Putamen (tissue), 1 donor: ENCODE measurements at regions not wholly inside any gene's neighbourhood (a gene's known extent, or its start where the extent isn't known, plus 50 kb on each side); places are given as distances from the start of the nearest gene placed in this dataset.
"Not testable (repeated sequence)": the region's sequence is repeated elsewhere in the genome, so short reads cannot be mapped to it uniquely, and the experiment has no call there.

Source experiments
- DNase-seq: peaks from one replicate; pipeline ENCODE4 v3.0.0-alpha.2; 2016; ENCODE audit warnings: low spot score

- DNase-seq = no peak
Observed at GRCh38 chr3:112765531-112765930, 81.1 kb downstream of the CD200R1L start.

- DNase-seq = no peak
Observed at GRCh38 chr3:112763258-112763657, 83.4 kb downstream of the CD200R1L start.

- DNase-seq = no peak
Observed at GRCh38 chr3:112761062-112761638, 85.5 kb downstream of the CD200R1L start.

- DNase-seq = no peak
Observed at GRCh38 chr3:112759681-112760080, 87.0 kb downstream of the CD200R1L start.

GRCh38 chr3:112759210-112759609, 87.5 kb downstream of the CD200R1L start:
- no peak for DNase-seq

GRCh38 chr3:112757197-112757596, 89.5 kb downstream of the CD200R1L start:
- DNase-seq = no peak

GRCh38 chr3:112755845-112756613, 90.6 kb downstream of the CD200R1L start:
- no peak for DNase-seq

- not testable (repeated sequence) for DNase-seq
Observed at GRCh38 chr3:112755046-112755445, 91.6 kb downstream of the CD200R1L start.

GRCh38 chr3:112751564-112752512, 94.8 kb downstream of the CD200R1L start:
- DNase-seq = no peak

GRCh38 chr3:112751061-112751460, 95.6 kb downstream of the CD200R1L start:
- DNase-seq = no peak

GRCh38 chr3:112747624-112748023, 99.0 kb downstream of the CD200R1L start:
- no peak for DNase-seq

GRCh38 chr3:112746675-112747280, 99.9 kb downstream of the CD200R1L start:
- DNase-seq = no peak

- DNase-seq = no peak
Observed at GRCh38 chr3:112745567-112746248, 101.0 kb downstream of the CD200R1L start.

- no peak for DNase-seq
Observed at GRCh38 chr3:112744825-112745566, 101.7 kb downstream of the CD200R1L start.

- no peak for DNase-seq
Observed at GRCh38 chr3:112744106-112744505, 102.6 kb downstream of the CD200R1L start.

- DNase-seq = no peak
Observed at GRCh38 chr3:112742934-112743333, 102.0 kb upstream of the CCDC80 start.

GRCh38 chr3:112741983-112742382, 101.0 kb upstream of the CCDC80 start:
- DNase-seq = no peak

GRCh38 chr3:112740835-112741234, 99.9 kb upstream of the CCDC80 start:
- DNase-seq = no peak

- no peak for DNase-seq
Observed at GRCh38 chr3:112739252-112739965, 98.5 kb upstream of the CCDC80 start.

GRCh38 chr3:112738366-112738765, 97.4 kb upstream of the CCDC80 start:
- no peak for DNase-seq
